ENCODE measurements at regions not wholly inside any gene's neighbourhood (a gene's known extent, or its start where the extent isn't known, plus 50 kb on each side); places are given as distances from the start of the nearest gene placed in this dataset.

- no peak for TF ChIP-seq CTCF (conservative IDR thresholded peaks at IDR 0.05; ENCODE audit: low read length)
- TF ChIP-seq EZH2phosphoT487 (IDR thresholded peaks at IDR 0.05; ENCODE audit: borderline replicate concordance, low read depth, low read length) = no peak
These were observed 171.7 kb upstream of the CCN2 start for GRCh38 chr6:132122871-132123270.
